OCI-LY7 (cell line): ENCODE measurements at regions not wholly inside any gene's neighbourhood (a gene's known extent, or its start where the extent isn't known, plus 50 kb on each side); places are given as distances from the start of the nearest gene placed in this dataset.

Source experiments
- EZH2phosphoT487 ChIP-seq: fragments of 200-600 bp; sonication (generic); IDR thresholded peaks from 2 replicates; pipeline ENCODE4 v1.6.1; 2018; ENCODE audit warnings: low read depth, borderline replicate concordance, mild to moderate bottlenecking, mixed run types, antibody characterized with exemption, low read length, moderate library complexity, mixed read lengths
- TF ChIP-seq, protein P1 (sequence below): fragments of 200-600 bp; sonication (generic); conservative IDR thresholded peaks from 2 replicates; pipeline ENCODE4 v1.5.1; 2014; ENCODE audit warnings: mild to moderate bottlenecking, antibody characterized with exemption, low read length, moderate library complexity, mixed read lengths

- TF ChIP-seq, protein P1, sequence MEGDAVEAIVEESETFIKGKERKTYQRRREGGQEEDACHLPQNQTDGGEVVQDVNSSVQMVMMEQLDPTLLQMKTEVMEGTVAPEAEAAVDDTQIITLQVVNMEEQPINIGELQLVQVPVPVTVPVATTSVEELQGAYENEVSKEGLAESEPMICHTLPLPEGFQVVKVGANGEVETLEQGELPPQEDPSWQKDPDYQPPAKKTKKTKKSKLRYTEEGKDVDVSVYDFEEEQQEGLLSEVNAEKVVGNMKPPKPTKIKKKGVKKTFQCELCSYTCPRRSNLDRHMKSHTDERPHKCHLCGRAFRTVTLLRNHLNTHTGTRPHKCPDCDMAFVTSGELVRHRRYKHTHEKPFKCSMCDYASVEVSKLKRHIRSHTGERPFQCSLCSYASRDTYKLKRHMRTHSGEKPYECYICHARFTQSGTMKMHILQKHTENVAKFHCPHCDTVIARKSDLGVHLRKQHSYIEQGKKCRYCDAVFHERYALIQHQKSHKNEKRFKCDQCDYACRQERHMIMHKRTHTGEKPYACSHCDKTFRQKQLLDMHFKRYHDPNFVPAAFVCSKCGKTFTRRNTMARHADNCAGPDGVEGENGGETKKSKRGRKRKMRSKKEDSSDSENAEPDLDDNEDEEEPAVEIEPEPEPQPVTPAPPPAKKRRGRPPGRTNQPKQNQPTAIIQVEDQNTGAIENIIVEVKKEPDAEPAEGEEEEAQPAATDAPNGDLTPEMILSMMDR: no peak
- no peak for TF ChIP-seq EZH2phosphoT487
Observed at GRCh38 chr2:128469875-128470274, 151.2 kb upstream of the HS6ST1 start.
